A549 (cell line): ENCODE measurements at regions not wholly inside any gene's neighbourhood (a gene's known extent, or its start where the extent isn't known, plus 50 kb on each side); places are given as distances from the start of the nearest gene placed in this dataset.
A peak's percentile ranks its signal among the peaks of the same experiment; 100 is the strongest.

Experiments used
- ATAC-seq, 2 experiments: fragments of 200-7000 bp in 1 of 2; fragments of >200 bp in 1 of 2; cut with Nextera tagmentation in 1 of 2; cut with Tn5 transposase in 1 of 2; 3 replicates each; pipeline versions ENCODE4 v1.8.0 to v1.9.1; 2018 to 2020; ENCODE audit warnings: mild to moderate bottlenecking in 1 of 2, moderate library complexity in 1 of 2
- CTCF ChIA-PET: fragments of 300-600 bp; sonication (Branson Sonifier 250); formaldehyde crosslinking; extraction: SDS; loops from one replicate; lab custom pipeline; 2021; ENCODE audit warnings: antibody characterized with exemption, inconsistent platforms; lab: Yijun Ruan, JAX
- POLR2A ChIA-PET: fragments of 350-600 bp; formaldehyde crosslinking; extraction: SDS; loops from one replicate; lab custom pipeline; 2021; ENCODE audit warnings: antibody characterized with exemption, inconsistent platforms; lab: Yijun Ruan, JAX
- DNase-seq, 2 experiments: peaks; one replicate each; pipeline versions ENCODE4 v3.0.0 to v3.0.0-alpha.2; 2011 to 2016; ENCODE audit warnings: low read depth in 1 of 2, low spot score in 1 of 2
- FAIRE-seq: peaks from 2 replicates; lab custom pipeline; 2011; peaks lifted over from hg19 to GRCh38; lab: Jason Lieb, UNC
- H3K27ac ChIP-seq, 2 experiments: fragments of >200 bp; sonication (Bioruptor Twin); formaldehyde crosslinking; 3 replicates each; pipeline ENCODE4 v1.5.1; 2016 to 2017
- H3K4me1 ChIP-seq: fragments of >200 bp; sonication (Bioruptor Twin); formaldehyde crosslinking; 3 replicates; pipeline ENCODE4 v1.6.1; 2016
- H3K4me2 ChIP-seq: fragments of >200 bp; sonication (Bioruptor Twin); formaldehyde crosslinking; 3 replicates; pipeline ENCODE4 v1.6.1; 2016
- H3K4me3 ChIP-seq: fragments of >200 bp; sonication (Bioruptor Twin); formaldehyde crosslinking; 3 replicates; pipeline ENCODE4 v1.5.1; 2016
- H3K9me3 ChIP-seq: fragments of >200 bp; sonication (Bioruptor Twin); formaldehyde crosslinking; 3 replicates; pipeline ENCODE4 v1.6.1; 2016
- BCL3 ChIP-seq: fragments of >200 bp; sonication (Bioruptor Twin); formaldehyde crosslinking; IDR thresholded peaks from 3 replicates; pipeline ENCODE4 v1.6.1; 2016
- CBX2 ChIP-seq: fragments of 200-600 bp; sonication (generic); IDR thresholded peaks from 2 replicates; pipeline ENCODE4 v1.6.1; 2016; ENCODE audit warnings: low read depth, mild to moderate bottlenecking, borderline replicate concordance
- CBX8 ChIP-seq: fragments of 200-600 bp; sonication (generic); IDR thresholded peaks from 2 replicates; pipeline ENCODE4 v1.6.1; 2016
- CEBPB ChIP-seq, 2 experiments: fragments of >200 bp in 1 of 2; sonication (Bioruptor Twin) in 1 of 2; formaldehyde crosslinking in 1 of 2; IDR thresholded peaks; 2 replicates each; pipeline ENCODE4 v1.6.1; 2012 to 2016
- CHD4 ChIP-seq: fragments of 200-600 bp; sonication (generic); IDR thresholded peaks from 2 replicates; pipeline ENCODE4 v1.6.1; 2016; ENCODE audit warnings: antibody characterized with exemption, mild to moderate bottlenecking, borderline replicate concordance
- EHMT2 ChIP-seq: fragments of 200-600 bp; sonication (generic); IDR thresholded peaks from 2 replicates; pipeline ENCODE4 v1.6.1; 2016; ENCODE audit warnings: antibody characterized with exemption, low read depth, mild to moderate bottlenecking, moderate library complexity
- EP300 ChIP-seq, 2 experiments: fragments of >200 bp; sonication (Bioruptor Twin); formaldehyde crosslinking; IDR thresholded peaks; 2 replicates in 1 of 2; 3 replicates in 1 of 2; pipeline ENCODE4 v1.6.1; 2016 to 2017
- ESRRA ChIP-seq: fragments of 150-350 bp; IDR thresholded peaks from 2 replicates; pipeline ENCODE4 v1.6.1; 2014; ENCODE audit warnings: mild to moderate bottlenecking, low read length, borderline replicate concordance
- FOSB ChIP-seq: fragments of 250-450 bp; sonication (Bioruptor Pico); IDR thresholded peaks from 2 replicates; pipeline ENCODE4 v1.5.0; 2020; ENCODE audit warnings: mild to moderate bottlenecking, moderate library complexity
- FOSL2 ChIP-seq, 2 experiments: fragments of 450-650 bp in 1 of 2; fragments of >200 bp in 1 of 2; sonication (Bioruptor Twin) in 1 of 2; formaldehyde crosslinking; IDR thresholded peaks; 2 replicates each; pipeline versions ENCODE4 v1.5.0 to v1.6.1; 2016 to 2020; ENCODE audit warnings: mild to moderate bottlenecking in 1 of 2, moderate library complexity in 1 of 2
- HMGXB4 ChIP-seq: fragments of 250-450 bp; sonication (Bioruptor Pico); IDR thresholded peaks from 2 replicates; pipeline ENCODE4 v1.5.0; 2021; ENCODE audit warnings: mild to moderate bottlenecking, moderate library complexity, borderline replicate concordance
- HOXA7 ChIP-seq: fragments of 250-450 bp; sonication (Bioruptor Pico); IDR thresholded peaks from 2 replicates; pipeline ENCODE4 v1.5.0; 2020; ENCODE audit warnings: mild to moderate bottlenecking, moderate library complexity
- HOXB13 ChIP-seq: fragments of 250-450 bp; sonication (Bioruptor Pico); IDR thresholded peaks from 2 replicates; pipeline ENCODE4 v1.5.0; 2020; ENCODE audit warnings: low read depth, mild to moderate bottlenecking, moderate library complexity
- HOXB5 ChIP-seq: fragments of 250-450 bp; sonication (Bioruptor Pico); IDR thresholded peaks from 2 replicates; pipeline ENCODE4 v1.5.0; 2020; ENCODE audit warnings: mild to moderate bottlenecking, moderate library complexity
- MAX ChIP-seq: IDR thresholded peaks from 2 replicates; pipeline ENCODE4 v1.6.1; 2012
- MAZ ChIP-seq: fragments of 150-350 bp; IDR thresholded peaks from 2 replicates; pipeline ENCODE4 v1.6.1; 2014; ENCODE audit warnings: antibody characterized with exemption, low read depth, low read length, borderline replicate concordance
- MYC ChIP-seq: IDR thresholded peaks from 2 replicates; pipeline ENCODE4 v1.6.1; 2012; ENCODE audit warnings: mild to moderate bottlenecking, inconsistent platforms, low read length, improper control_type of control experiment, borderline replicate concordance
- NPAS2 ChIP-seq: fragments of 250-450 bp; sonication (Bioruptor Pico); IDR thresholded peaks from 2 replicates; pipeline ENCODE4 v1.8.0; 2022; ENCODE audit warnings: mild to moderate bottlenecking, moderate library complexity, borderline replicate concordance
- NR3C1 ChIP-seq: fragments of >200 bp; sonication (Bioruptor Twin); formaldehyde crosslinking; IDR thresholded peaks from 3 replicates; pipeline ENCODE4 v1.6.1; 2017
- POLR2AphosphoS2 ChIP-seq: conservative IDR thresholded peaks from 2 replicates; pipeline ENCODE4 v1.6.1; 2012; ENCODE audit warnings: low read length, improper control_type of control experiment, inconsistent platforms
- RARB ChIP-seq: fragments of 250-450 bp; sonication (Bioruptor Pico); IDR thresholded peaks from 2 replicates; pipeline ENCODE4 v1.8.0; 2021; ENCODE audit warnings: mild to moderate bottlenecking, moderate library complexity
- RFX5 ChIP-seq: fragments of 450-650 bp; IDR thresholded peaks from 2 replicates; pipeline ENCODE4 v1.7.1; 2014; ENCODE audit warnings: antibody characterized with exemption, mild to moderate bottlenecking, moderate library complexity
- RNF2 ChIP-seq: fragments of 200-600 bp; sonication (generic); IDR thresholded peaks from 2 replicates; pipeline ENCODE4 v1.6.1; 2016; ENCODE audit warnings: low read depth, mild to moderate bottlenecking, antibody characterized with exemption, moderate library complexity, borderline replicate concordance
- ZC3H11A ChIP-seq: fragments of 450-650 bp; IDR thresholded peaks from 2 replicates; pipeline ENCODE4 v1.6.1; 2014; ENCODE audit warnings: antibody characterized with exemption, mild to moderate bottlenecking
- ZFP36 ChIP-seq: fragments of 450-650 bp; IDR thresholded peaks from 2 replicates; pipeline ENCODE4 v1.6.1; 2014; ENCODE audit warnings: borderline replicate concordance; ENCODE audit not compliant: partially characterized antibody
- ZSCAN20 ChIP-seq: fragments of 250-450 bp; sonication (Bioruptor Pico); IDR thresholded peaks from 2 replicates; pipeline ENCODE4 v1.8.0; 2022; ENCODE audit warnings: mild to moderate bottlenecking, moderate library complexity
- WGBS: methylation state at CpG from one replicate; pipeline ENCODE4 v1.1.6; 2017; ENCODE audit errors: missing lambda C conversion rate; 5-methylcytosine and 5-hydroxymethylcytosine counted together
- TF ChIP-seq, protein P1 (sequence below): fragments of >200 bp; sonication (Bioruptor Twin); formaldehyde crosslinking; IDR thresholded peaks from 3 replicates; pipeline ENCODE4 v1.5.1; 2016

DNA sequence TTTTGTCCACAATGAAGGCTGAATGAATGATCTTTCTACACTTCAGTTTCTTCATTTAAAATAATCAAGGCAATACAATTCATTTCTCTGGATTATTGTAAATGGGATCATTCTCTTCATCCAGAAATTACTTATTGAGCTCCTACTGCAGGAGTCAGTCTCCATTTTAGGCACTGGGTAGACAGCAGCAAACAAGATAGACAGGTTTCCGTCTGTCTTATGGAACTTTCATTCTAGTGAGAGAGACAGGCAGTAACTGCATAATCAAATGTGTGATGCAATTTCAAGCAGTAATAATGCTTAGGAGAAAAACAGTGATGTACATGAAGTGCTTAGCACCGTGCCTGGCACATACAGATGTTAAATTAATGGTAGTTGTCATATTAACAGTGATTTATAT is 118.9 kb downstream of the SUDS3 start (continued):
- no peak for TF ChIP-seq HOXA7 (CRISPR knock-in tag)
- no peak for TF ChIP-seq ZC3H11A
- TF ChIP-seq, protein P1, sequence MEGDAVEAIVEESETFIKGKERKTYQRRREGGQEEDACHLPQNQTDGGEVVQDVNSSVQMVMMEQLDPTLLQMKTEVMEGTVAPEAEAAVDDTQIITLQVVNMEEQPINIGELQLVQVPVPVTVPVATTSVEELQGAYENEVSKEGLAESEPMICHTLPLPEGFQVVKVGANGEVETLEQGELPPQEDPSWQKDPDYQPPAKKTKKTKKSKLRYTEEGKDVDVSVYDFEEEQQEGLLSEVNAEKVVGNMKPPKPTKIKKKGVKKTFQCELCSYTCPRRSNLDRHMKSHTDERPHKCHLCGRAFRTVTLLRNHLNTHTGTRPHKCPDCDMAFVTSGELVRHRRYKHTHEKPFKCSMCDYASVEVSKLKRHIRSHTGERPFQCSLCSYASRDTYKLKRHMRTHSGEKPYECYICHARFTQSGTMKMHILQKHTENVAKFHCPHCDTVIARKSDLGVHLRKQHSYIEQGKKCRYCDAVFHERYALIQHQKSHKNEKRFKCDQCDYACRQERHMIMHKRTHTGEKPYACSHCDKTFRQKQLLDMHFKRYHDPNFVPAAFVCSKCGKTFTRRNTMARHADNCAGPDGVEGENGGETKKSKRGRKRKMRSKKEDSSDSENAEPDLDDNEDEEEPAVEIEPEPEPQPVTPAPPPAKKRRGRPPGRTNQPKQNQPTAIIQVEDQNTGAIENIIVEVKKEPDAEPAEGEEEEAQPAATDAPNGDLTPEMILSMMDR, result no peak
- no peak for TF ChIP-seq RFX5
- no peak for TF ChIP-seq BCL3
- no peak for TF ChIP-seq HOXB5
- no peak for TF ChIP-seq POLR2AphosphoS2
- TF ChIP-seq MAZ, result no peak
- TF ChIP-seq, all 56 proteins: peak for 0

DNA sequence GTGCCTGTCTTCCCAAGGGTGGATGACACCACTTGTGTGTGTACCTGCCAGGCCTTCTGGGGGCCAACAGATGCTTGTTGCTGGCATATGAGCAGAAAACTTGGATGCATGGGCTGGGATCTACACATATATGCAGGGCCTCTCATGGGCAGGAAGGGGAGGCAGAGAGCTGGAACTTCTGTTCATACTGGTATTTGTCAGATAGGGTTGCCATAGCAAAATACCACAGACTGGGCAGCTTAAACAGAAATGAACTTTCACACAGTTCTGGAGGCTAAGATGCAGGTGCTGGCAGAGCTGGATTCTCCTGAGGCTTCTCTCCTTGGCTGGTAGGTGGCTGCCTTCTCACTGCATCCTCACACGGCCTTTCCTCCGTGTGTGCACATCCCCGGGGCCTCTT is 121.8 kb downstream of the SUDS3 start:
- CTCF ChIA-PET, result interaction anchor here (1.2 kb wide), 1 partner anchor 15 kb away, joined by 4 read pairs; no protein-coding TSS in a partner anchor
- 0% methylated on average over 3 of the region's 3 CpGs for WGBS

GRCh38 chr12:118500299-118500698 is 123.9 kb downstream of the SUDS3 start:
- no peak overlapping the region for H3K4me2 ChIP-seq
- TF ChIP-seq MYC (no peak), NPAS2 (CRISPR knock-in tag) (no peak), EP300 (IDR thresholded peaks at IDR 0.05) (no peak), ZSCAN20 (CRISPR knock-in tag) (no peak)
- no peaks in the 10 kb centered on the region for H3K4me1 ChIP-seq
- H3K9me3 ChIP-seq, result no peaks in the 10 kb centered on the region
- 35% methylated on average over 7 of the region's 7 CpGs for WGBS
- DNase-seq, result no peak
- no peak overlapping the region for H3K4me3 ChIP-seq
- no peak overlapping the region for H3K27ac ChIP-seq
- POLR2A ChIA-PET, result no interaction called here
- FAIRE-seq, result no peak
- CTCF ChIA-PET, result interaction anchor here (1.2 kb wide), 1 partner anchor 28 kb away, joined by 3 read pairs; no protein-coding TSS in a partner anchor
- ATAC-seq, result peak in 1 of 2 experiments; percentile 34; a peak in 1 of 6 replicates

More for the DNA sequence above, 121.8 kb downstream of the SUDS3 start:
- Histone ChIP-seq H3K4me1 (no peaks in the 10 kb centered on the region), H3K27ac (no peak overlapping the region), H3K4me2 (no peak overlapping the region), H3K9me3 (no peaks in the 10 kb centered on the region), H3K4me3 (no peak overlapping the region)
- ATAC-seq, result peak; percentile 41 to 50; a peak in 3 of 6 replicates
- POLR2A ChIA-PET, result no interaction called here
- peak in 1 of 2 experiments; percentile 12 for DNase-seq
- no peak for FAIRE-seq
- no peak for TF ChIP-seq ESRRA
- TF ChIP-seq FOSB (CRISPR knock-in tag), result no peak
- no peak for TF ChIP-seq POLR2AphosphoS2
- no peak for TF ChIP-seq HOXB13 (CRISPR knock-in tag)
- no peak for TF ChIP-seq CBX2
- no peak for TF ChIP-seq NR3C1
- TF ChIP-seq EHMT2, result no peak
- no peak for TF ChIP-seq BCL3
- TF ChIP-seq ZC3H11A, result no peak

DNA sequence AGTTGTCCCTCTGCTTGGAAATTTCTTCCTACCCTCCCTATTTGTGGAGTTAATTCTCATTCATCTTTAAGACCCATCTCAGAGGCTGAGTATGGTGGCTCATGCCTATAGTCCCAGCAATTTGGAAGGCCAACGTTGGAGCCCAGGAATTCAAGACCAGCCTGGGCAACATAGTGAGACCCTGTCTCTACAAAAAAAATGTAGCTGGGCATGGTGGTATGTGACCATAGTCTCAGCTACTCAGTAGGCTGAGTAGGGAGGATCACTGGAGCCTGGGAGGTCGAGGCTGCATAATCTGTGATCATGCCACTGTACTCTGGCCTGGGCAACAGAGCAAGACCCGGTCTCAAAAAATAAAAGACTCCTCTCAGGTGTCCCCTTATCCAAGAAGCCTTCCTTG is 125.1 kb downstream of the SUDS3 start:
- POLR2A ChIA-PET, result no interaction called here
- DNase-seq, result no peak
- FAIRE-seq, result no peak
- no peak for TF ChIP-seq CBX8
- TF ChIP-seq RFX5, result no peak
- no peak for TF ChIP-seq RNF2
- TF ChIP-seq MYC, result no peak
- no peak for TF ChIP-seq CEBPB (IDR thresholded peaks at IDR 0.05)
- no peak for TF ChIP-seq HMGXB4
- TF ChIP-seq HOXA7 (CRISPR knock-in tag), result no peak
- no peak for TF ChIP-seq RARB (CRISPR knock-in tag)
- no peak for TF ChIP-seq FOSL2 (IDR thresholded peaks at IDR 0.05)
- TF ChIP-seq FOSL2 (CRISPR knock-in tag; IDR thresholded peaks at IDR 0.05), result no peak
- no peak for TF ChIP-seq CHD4
- TF ChIP-seq ZFP36, result no peak
- TF ChIP-seq MAX, result no peak

More for the DNA sequence above, 125.1 kb downstream of the SUDS3 start:
- no peak overlapping the region for H3K4me3 ChIP-seq
- WGBS, result 0% methylated on average over 3 of the region's 3 CpGs
- H3K9me3 ChIP-seq, result no peaks in the 10 kb centered on the region
- no peak for ATAC-seq
- H3K4me2 ChIP-seq, result no peak overlapping the region
- no peak overlapping the region for H3K27ac ChIP-seq
- CTCF ChIA-PET, result interaction anchor here (0.6 kb wide), 1 partner anchor 53 kb away, joined by 3 read pairs; no protein-coding TSS in a partner anchor
- no peaks in the 10 kb centered on the region for H3K4me1 ChIP-seq
